ENCODE measurements at regions not wholly inside any gene's neighbourhood (a gene's known extent, or its start where the extent isn't known, plus 50 kb on each side); places are given as distances from the start of the nearest gene placed in this dataset.

DNA sequence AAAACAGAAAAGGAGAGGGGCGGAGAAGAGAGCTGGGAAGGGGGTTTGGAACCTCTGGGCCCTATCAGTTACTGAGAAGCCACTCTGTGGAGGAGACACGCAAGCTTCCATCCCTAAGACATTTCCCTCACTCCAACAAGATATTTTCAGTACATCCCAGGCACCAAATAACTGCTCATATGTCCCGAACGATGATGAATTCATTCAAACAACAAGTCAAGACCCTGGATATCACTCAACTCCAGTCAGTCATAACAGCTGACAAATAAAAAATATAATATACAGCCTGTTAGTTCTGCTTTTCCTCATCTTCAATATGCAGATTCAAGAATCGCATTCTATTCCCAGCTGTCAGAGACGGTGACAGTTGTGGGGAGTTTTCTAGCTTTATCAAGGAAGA lies 104.0 kb upstream of the ZFHX3 start:
- H3K4me1 ChIP-seq = peaks cover 0 to 3% (median 0%) of the 10 kb centered on the region in 4 donors
- no peak overlapping the region for H3K27ac ChIP-seq
- H3K9me3 ChIP-seq = no peaks in the 10 kb centered on the region
- no peaks in the 10 kb centered on the region for H3K27me3 ChIP-seq
- TF ChIP-seq POLR2AphosphoS5 (IDR thresholded peaks at IDR 0.05) (no peak), POLR2A (IDR thresholded peaks at IDR 0.05) (no peak)
- TF ChIP-seq, protein P1, sequence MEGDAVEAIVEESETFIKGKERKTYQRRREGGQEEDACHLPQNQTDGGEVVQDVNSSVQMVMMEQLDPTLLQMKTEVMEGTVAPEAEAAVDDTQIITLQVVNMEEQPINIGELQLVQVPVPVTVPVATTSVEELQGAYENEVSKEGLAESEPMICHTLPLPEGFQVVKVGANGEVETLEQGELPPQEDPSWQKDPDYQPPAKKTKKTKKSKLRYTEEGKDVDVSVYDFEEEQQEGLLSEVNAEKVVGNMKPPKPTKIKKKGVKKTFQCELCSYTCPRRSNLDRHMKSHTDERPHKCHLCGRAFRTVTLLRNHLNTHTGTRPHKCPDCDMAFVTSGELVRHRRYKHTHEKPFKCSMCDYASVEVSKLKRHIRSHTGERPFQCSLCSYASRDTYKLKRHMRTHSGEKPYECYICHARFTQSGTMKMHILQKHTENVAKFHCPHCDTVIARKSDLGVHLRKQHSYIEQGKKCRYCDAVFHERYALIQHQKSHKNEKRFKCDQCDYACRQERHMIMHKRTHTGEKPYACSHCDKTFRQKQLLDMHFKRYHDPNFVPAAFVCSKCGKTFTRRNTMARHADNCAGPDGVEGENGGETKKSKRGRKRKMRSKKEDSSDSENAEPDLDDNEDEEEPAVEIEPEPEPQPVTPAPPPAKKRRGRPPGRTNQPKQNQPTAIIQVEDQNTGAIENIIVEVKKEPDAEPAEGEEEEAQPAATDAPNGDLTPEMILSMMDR (IDR thresholded peaks at IDR 0.05) = no peak
- intact Hi-C loops (cut with DNase I; ENCODE audit: low total_unique reads) (loop anchor here (5.0 kb wide), 1 partner anchor 1405 kb away; no protein-coding TSS in a partner anchor), in situ Hi-C loops (cut with MboI; ENCODE audit: low pct_ligation_motif_present in 1 of 4, low pct_unique_long_range_greater_than_20kb in 1 of 4, low sequenced_read_pairs in 3 of 4) (no loop called here)
- WGBS, 2 donors (ENCODE audit: low coverage in 1 of 2) = 63 to 82% methylated on average over 6 of the region's 6 CpGs
- no peak overlapping the region for H3K4me3 ChIP-seq
- DNase-seq = no peak
- H3K36me3 ChIP-seq = no peaks in the 10 kb centered on the region

DNA sequence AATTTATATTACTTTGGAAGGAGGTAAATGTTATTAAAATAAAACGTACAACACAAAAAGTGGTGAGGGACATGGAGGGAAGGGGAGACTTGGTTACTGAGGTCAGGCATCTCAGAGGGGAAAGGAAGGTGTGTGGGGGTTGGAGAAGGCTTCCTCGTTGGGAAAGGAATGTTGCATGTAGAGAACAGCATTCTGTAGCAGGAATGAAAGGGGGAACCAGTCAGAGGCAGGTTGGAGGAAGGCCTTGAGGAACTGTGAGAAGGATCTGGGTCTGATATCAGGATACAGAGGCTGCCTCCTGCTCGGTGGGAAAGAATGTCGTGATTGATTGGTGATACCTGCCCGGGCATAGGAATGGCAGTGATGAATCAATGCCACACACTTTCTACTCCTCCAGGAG lies 103.3 kb upstream of the ZFHX3 start:
- intact Hi-C loops (cut with DNase I; ENCODE audit: low total_unique reads) = loop anchor here (5.0 kb wide), 1 partner anchor 1404 kb away; no protein-coding TSS in a partner anchor
- Histone ChIP-seq H3K4me1 (peaks cover 0 to 3% (median 0%) of the 10 kb centered on the region in 4 donors), H3K36me3 (no peaks in the 10 kb centered on the region), H3K9me3 (no peaks in the 10 kb centered on the region), H3K27ac (no peak overlapping the region), H3K4me3 (no peak overlapping the region), H3K27me3 (no peaks in the 10 kb centered on the region)
- in situ Hi-C loops (cut with MboI; ENCODE audit: low pct_ligation_motif_present in 1 of 4, low pct_unique_long_range_greater_than_20kb in 1 of 4, low sequenced_read_pairs in 3 of 4) = no loop called here
- DNase-seq = no peak
- 69 to 72% methylated on average over 5 of the region's 5 CpGs for WGBS, 2 donors (ENCODE audit: low coverage in 1 of 2)
- TF ChIP-seq EP300 (IDR thresholded peaks at IDR 0.05; ENCODE audit: low read depth) = no peak
- TF ChIP-seq POLR2A (IDR thresholded peaks at IDR 0.05) = no peak
- TF ChIP-seq POLR2AphosphoS5 (IDR thresholded peaks at IDR 0.05) = no peak
- TF ChIP-seq, protein P1 (IDR thresholded peaks at IDR 0.05) = no peak

DNA sequence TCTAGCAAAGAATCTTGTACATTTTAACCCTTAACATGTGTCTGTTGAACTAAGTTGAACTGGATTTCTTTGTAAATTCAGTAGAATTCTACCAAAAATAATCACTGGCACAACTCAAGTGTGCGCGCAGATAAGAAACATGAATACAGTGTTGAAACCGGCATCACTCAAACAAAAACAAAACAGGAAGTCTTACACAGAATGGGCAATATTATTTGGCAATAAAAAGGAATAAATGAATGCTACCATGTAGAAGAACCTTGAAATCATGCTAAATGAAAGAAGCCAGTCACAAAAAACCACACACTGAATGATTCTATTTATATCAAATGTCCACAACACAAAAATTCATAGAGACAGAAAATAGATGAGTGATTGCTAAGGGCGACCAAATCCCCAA lies 102.9 kb upstream of the ZFHX3 start:
- Histone ChIP-seq H3K9me3 (no peaks in the 10 kb centered on the region), H3K36me3 (no peaks in the 10 kb centered on the region), H3K27me3 (no peaks in the 10 kb centered on the region), H3K27ac (no peak overlapping the region), H3K4me3 (no peak overlapping the region), H3K4me1 (peaks cover 0 to 3% (median 0%) of the 10 kb centered on the region in 4 donors)
- intact Hi-C loops (cut with DNase I; ENCODE audit: low total_unique reads) = loop anchor here (5.0 kb wide), 1 partner anchor 1403 kb away; no protein-coding TSS in a partner anchor
- WGBS, 2 donors (ENCODE audit: low coverage in 1 of 2) = 80 to 84% methylated on average over 4 of the region's 4 CpGs
- TF ChIP-seq, protein P1 (IDR thresholded peaks at IDR 0.05) = no peak
- TF ChIP-seq EP300 (IDR thresholded peaks at IDR 0.05; ENCODE audit: low read depth) (no peak), POLR2AphosphoS5 (IDR thresholded peaks at IDR 0.05) (no peak), POLR2A (IDR thresholded peaks at IDR 0.05) (no peak)
- no peak for DNase-seq
- in situ Hi-C loops (cut with MboI; ENCODE audit: low pct_ligation_motif_present in 1 of 4, low pct_unique_long_range_greater_than_20kb in 1 of 4, low sequenced_read_pairs in 3 of 4) = no loop called here

DNA sequence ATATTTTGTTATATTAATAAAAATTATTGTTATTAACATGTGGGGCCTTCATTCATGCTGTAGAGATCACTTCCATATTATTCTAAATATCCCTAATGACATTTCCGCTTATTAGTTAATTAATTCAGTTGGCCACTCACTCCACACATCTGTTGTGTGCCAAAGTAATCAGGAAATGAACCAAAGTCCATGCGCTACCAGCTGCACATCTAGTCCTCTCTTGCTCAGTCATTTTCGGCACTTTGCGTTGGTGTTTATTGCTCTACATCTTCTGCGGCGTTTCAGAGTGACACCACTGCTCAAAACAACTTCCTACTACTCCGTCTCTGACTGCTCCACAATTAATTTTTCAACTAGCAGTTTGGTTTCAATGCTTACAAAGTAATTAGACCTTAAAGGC lies 101.4 kb upstream of the ZFHX3 start:
- WGBS, 2 donors (ENCODE audit: low coverage in 1 of 2) = 30 to 35% methylated on average over 7 of the region's 7 CpGs

DNA sequence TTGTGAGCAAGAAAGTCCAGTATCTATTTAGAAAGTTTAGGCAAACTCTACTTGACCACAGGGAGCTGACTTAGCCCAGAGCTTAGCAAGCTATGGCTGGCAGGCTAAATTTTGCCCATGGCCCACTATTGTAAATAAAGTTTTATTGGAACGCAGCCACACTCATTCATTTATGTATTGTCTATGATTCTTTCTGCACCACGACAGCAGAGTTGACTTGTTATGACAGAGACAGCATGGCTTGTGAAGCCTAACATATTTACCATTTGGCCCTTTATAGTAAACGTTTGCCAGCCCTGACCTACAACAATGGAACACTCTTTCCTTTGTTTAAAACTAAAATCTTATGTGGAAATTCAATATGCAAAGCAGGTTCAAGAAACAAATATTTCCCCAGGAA lies 100.0 kb upstream of the ZFHX3 start:
- in situ Hi-C loops (cut with MboI; ENCODE audit: low pct_ligation_motif_present in 1 of 4, low pct_unique_long_range_greater_than_20kb in 1 of 4, low sequenced_read_pairs in 3 of 4) (no loop called here), intact Hi-C loops (cut with DNase I; ENCODE audit: low total_unique reads) (no loop called here)
- no peaks in the 10 kb centered on the region for H3K27me3 ChIP-seq
- DNase-seq = no peak
- H3K4me3 ChIP-seq = no peak overlapping the region
- no peaks in the 10 kb centered on the region for H3K9me3 ChIP-seq
- peaks cover 0 to 13% (median 7%) of the 10 kb centered on the region in 4 donors for H3K4me1 ChIP-seq
- 56 to 61% methylated on average over 3 of the region's 3 CpGs for WGBS, 2 donors (ENCODE audit: low coverage in 1 of 2)
- no peak overlapping the region for H3K27ac ChIP-seq
- H3K36me3 ChIP-seq = no peaks in the 10 kb centered on the region
- TF ChIP-seq, protein P1 (IDR thresholded peaks at IDR 0.05) = no peak
- TF ChIP-seq EP300 (IDR thresholded peaks at IDR 0.05; ENCODE audit: low read depth) = no peak
- no peak for TF ChIP-seq POLR2AphosphoS5 (IDR thresholded peaks at IDR 0.05)
- no peak for TF ChIP-seq POLR2A (IDR thresholded peaks at IDR 0.05)

More for the DNA sequence above, 101.4 kb upstream of the ZFHX3 start:
- Histone ChIP-seq H3K27ac (no peak overlapping the region), H3K36me3 (no peaks in the 10 kb centered on the region), H3K9me3 (no peaks in the 10 kb centered on the region), H3K4me3 (no peak overlapping the region), H3K4me1 (peaks cover 0 to 3% (median 1%) of the 10 kb centered on the region in 4 donors), H3K27me3 (no peaks in the 10 kb centered on the region)
- TF ChIP-seq POLR2AphosphoS5 (IDR thresholded peaks at IDR 0.05) (peak in 1 of 3 donors; percentile 29), POLR2A (IDR thresholded peaks at IDR 0.05) (no peak)
- in situ Hi-C loops (cut with MboI; ENCODE audit: low pct_ligation_motif_present in 1 of 4, low pct_unique_long_range_greater_than_20kb in 1 of 4, low sequenced_read_pairs in 3 of 4) (no loop called here), intact Hi-C loops (cut with DNase I; ENCODE audit: low total_unique reads) (no loop called here)
- DNase-seq = peak; percentile 50
